ENCODE measurements at regions not wholly inside any gene's neighbourhood (a gene's known extent, or its start where the extent isn't known, plus 50 kb on each side); places are given as distances from the start of the nearest gene placed in this dataset.
"Not testable (repeated sequence)": the region's sequence is repeated elsewhere in the genome, so short reads cannot be mapped to it uniquely, and the experiment has no call there.

- DNase-seq = peak; percentile 50
Measured at GRCh38 chr3:188003188-188004171, 150.5 kb upstream of the LPP start.

GRCh38 chr3:188006726-188007393 is 147.1 kb upstream of the LPP start:
- DNase-seq = no peak

GRCh38 chr3:188007897-188008296 is 146.1 kb upstream of the LPP start:
- no peak for DNase-seq

- DNase-seq = no peak
Measured at GRCh38 chr3:188008582-188009213, 145.3 kb upstream of the LPP start.

GRCh38 chr3:188010478-188010877 is 143.5 kb upstream of the LPP start:
- no peak for DNase-seq

- DNase-seq = no peak
Measured at GRCh38 chr3:188019727-188020126, 134.2 kb upstream of the LPP start.

- DNase-seq = no peak
Measured at GRCh38 chr3:188021041-188021440, 132.9 kb upstream of the LPP start.

- no peak for DNase-seq
Measured at GRCh38 chr3:188021502-188022040, 132.4 kb upstream of the LPP start.

GRCh38 chr3:188022902-188023301 is 131.1 kb upstream of the LPP start:
- not testable (repeated sequence) for DNase-seq

GRCh38 chr3:188025555-188025954 is 128.4 kb upstream of the LPP start:
- DNase-seq = no peak

- no peak for DNase-seq
Measured at GRCh38 chr3:188026191-188026968, 127.6 kb upstream of the LPP start.

GRCh38 chr3:188031121-188031520 is 122.8 kb upstream of the LPP start:
- DNase-seq = no peak

- DNase-seq = no peak
Measured at GRCh38 chr3:188034989-188035388, 119.0 kb upstream of the LPP start.

GRCh38 chr3:188036375-188037194 is 117.4 kb upstream of the LPP start:
- peak; percentile 45 for DNase-seq

GRCh38 chr3:188037195-188037718 is 116.7 kb upstream of the LPP start:
- DNase-seq = peak; percentile 58

- DNase-seq = no peak
Measured at GRCh38 chr3:188037965-188038581, 115.9 kb upstream of the LPP start.

- no peak for DNase-seq
Measured at GRCh38 chr3:188041193-188041592, 112.8 kb upstream of the LPP start.

GRCh38 chr3:188041895-188042294 is 112.1 kb upstream of the LPP start:
- no peak for DNase-seq

- no peak for DNase-seq
Measured at GRCh38 chr3:188042466-188042865, 111.5 kb upstream of the LPP start.

GRCh38 chr3:188043891-188044290 is 110.1 kb upstream of the LPP start:
- no peak for DNase-seq
